ENCODE measurements at regions not wholly inside any gene's neighbourhood (a gene's known extent, or its start where the extent isn't known, plus 50 kb on each side); places are given as distances from the start of the nearest gene placed in this dataset.
A peak's percentile ranks its signal among the peaks of the same experiment; 100 is the strongest.

GRCh38 chr4:19971829-19972228 is 279.9 kb upstream of the SLIT2 start:
- H3K4me3 ChIP-seq (ENCODE audit: low read depth, low read length, poor library complexity, severe bottlenecking) = no peak overlapping the region
- intact Hi-C loops (cut with micrococcal nuclease; ENCODE audit: unreplicated experiment) = loop anchor here (10.0 kb wide), 1 partner anchor 667 kb away; no protein-coding TSS in a partner anchor
- no peaks in the 10 kb centered on the region for H3K9me3 ChIP-seq (ENCODE audit: low read depth, low read length, poor library complexity, severe bottlenecking)
- no peaks in the 10 kb centered on the region for H3K36me3 ChIP-seq (ENCODE audit: insufficient read depth, low read length, poor library complexity, severe bottlenecking)
- CTCF ChIA-PET = no interaction called here
- no peak for DNase-seq (ENCODE audit: low spot score)
- no peaks in the 10 kb centered on the region for H3K4me1 ChIP-seq (ENCODE audit: insufficient read depth, low read length, poor library complexity, severe bottlenecking)
- no peaks in the 10 kb centered on the region for H3K27me3 ChIP-seq (replicated peaks; ENCODE audit: insufficient read depth, low read depth, low read length, poor library complexity)
- H3K27ac ChIP-seq (ENCODE audit: low read depth, low read length, poor library complexity, severe bottlenecking) = no peak overlapping the region
- TF ChIP-seq CTCF (conservative IDR thresholded peaks at IDR 0.05; ENCODE audit: low read depth, low read length) (no peak), EZH2 (IDR thresholded peaks at IDR 0.05; ENCODE audit: borderline replicate concordance, low read depth, low read length, poor library complexity, severe bottlenecking) (no peak)
- POLR2A ChIA-PET (ENCODE audit: low non-redundant PET) = no interaction called here
- no TSS peak for BruUV-seq (replicated peaks)

- Histone ChIP-seq H3K27me3 (replicated peaks; ENCODE audit: insufficient read depth, low read depth, low read length, poor library complexity) (no peaks in the 10 kb centered on the region), H3K27ac (ENCODE audit: low read depth, low read length, poor library complexity, severe bottlenecking) (no peak overlapping the region), H3K9me3 (ENCODE audit: low read depth, low read length, poor library complexity, severe bottlenecking) (peaks cover 3% of the 10 kb centered on the region), H3K4me3 (ENCODE audit: low read depth, low read length, poor library complexity, severe bottlenecking) (no peak overlapping the region), H3K4me1 (ENCODE audit: insufficient read depth, low read length, poor library complexity, severe bottlenecking) (no peaks in the 10 kb centered on the region), H3K36me3 (ENCODE audit: insufficient read depth, low read length, poor library complexity, severe bottlenecking) (no peaks in the 10 kb centered on the region)
- TF ChIP-seq CTCF (conservative IDR thresholded peaks at IDR 0.05; ENCODE audit: low read depth, low read length) = peak; percentile 34
- no peak for TF ChIP-seq EZH2 (IDR thresholded peaks at IDR 0.05; ENCODE audit: borderline replicate concordance, low read depth, low read length, poor library complexity, severe bottlenecking)
- POLR2A ChIA-PET (ENCODE audit: low non-redundant PET) = no interaction called here
- CTCF ChIA-PET = no interaction called here
- BruUV-seq (replicated peaks) = no TSS peak
- DNase-seq (ENCODE audit: low spot score) = peak; percentile 40
- intact Hi-C loops (cut with micrococcal nuclease; ENCODE audit: unreplicated experiment) = no loop called here
These were observed 282.2 kb upstream of the SLIT2 start for GRCh38 chr4:19969492-19969891.

- no peaks in the 10 kb centered on the region for H3K27me3 ChIP-seq (replicated peaks; ENCODE audit: insufficient read depth, low read depth, low read length, poor library complexity)
- TF ChIP-seq EZH2 (IDR thresholded peaks at IDR 0.05; ENCODE audit: borderline replicate concordance, low read depth, low read length, poor library complexity, severe bottlenecking) (no peak), CTCF (conservative IDR thresholded peaks at IDR 0.05; ENCODE audit: low read depth, low read length) (no peak)
- no peak overlapping the region for H3K4me3 ChIP-seq (ENCODE audit: low read depth, low read length, poor library complexity, severe bottlenecking)
- no peaks in the 10 kb centered on the region for H3K4me1 ChIP-seq (ENCODE audit: insufficient read depth, low read length, poor library complexity, severe bottlenecking)
- ChIA-PET POLR2A (ENCODE audit: low non-redundant PET) (no interaction called here), CTCF (no interaction called here)
- peaks cover under 1% of the 10 kb centered on the region for H3K9me3 ChIP-seq (ENCODE audit: low read depth, low read length, poor library complexity, severe bottlenecking)
- H3K27ac ChIP-seq (ENCODE audit: low read depth, low read length, poor library complexity, severe bottlenecking) = no peak overlapping the region
- intact Hi-C loops (cut with micrococcal nuclease; ENCODE audit: unreplicated experiment) = no loop called here
- no TSS peak for BruUV-seq (replicated peaks)
- H3K36me3 ChIP-seq (ENCODE audit: insufficient read depth, low read length, poor library complexity, severe bottlenecking) = no peaks in the 10 kb centered on the region
- DNase-seq (ENCODE audit: low spot score) = no peak
These were observed 290.6 kb upstream of the SLIT2 start for GRCh38 chr4:19961091-19961490.
